IPS DF 4.7 (cell line): ENCODE measurements at regions not wholly inside any gene's neighbourhood (a gene's known extent, or its start where the extent isn't known, plus 50 kb on each side); places are given as distances from the start of the nearest gene placed in this dataset.
"Not testable (repeated sequence)": the region's sequence is repeated elsewhere in the genome, so short reads cannot be mapped to it uniquely, and the experiment has no call there.

ENCODE experiments used
- DNase-seq: peaks from one replicate; pipeline ENCODE4 v3.0.0-alpha.2; 2013; ENCODE audit warnings: low spot score; ENCODE audit errors: extremely low read depth

- DNase-seq: no peak
These were observed 361.6 kb downstream of the DLEU7 start for GRCh38 chr13:50481936-50482335.

GRCh38 chr13:50483416-50483815 lies 360.1 kb downstream of the DLEU7 start:
- DNase-seq: no peak

- no peak for DNase-seq
These were observed 358.9 kb downstream of the DLEU7 start for GRCh38 chr13:50484472-50485113.

GRCh38 chr13:50485979-50486935 lies 357.2 kb downstream of the DLEU7 start:
- DNase-seq: no peak

GRCh38 chr13:50493683-50494082 lies 349.8 kb downstream of the DLEU7 start:
- DNase-seq: no peak

GRCh38 chr13:50494138-50494537 lies 349.4 kb downstream of the DLEU7 start:
- DNase-seq: no peak

- DNase-seq: not testable (repeated sequence)
These were observed 340.3 kb downstream of the DLEU7 start for GRCh38 chr13:50503212-50503611.

- DNase-seq: no peak
These were observed 334.3 kb downstream of the DLEU7 start for GRCh38 chr13:50509167-50509566.

- DNase-seq: no peak
These were observed 333.6 kb downstream of the DLEU7 start for GRCh38 chr13:50509771-50510441.

GRCh38 chr13:50510885-50511545 lies 332.5 kb downstream of the DLEU7 start:
- not testable (repeated sequence) for DNase-seq

- DNase-seq: no peak
These were observed 331.6 kb downstream of the DLEU7 start for GRCh38 chr13:50511877-50512341.

GRCh38 chr13:50512474-50513299 lies 330.8 kb downstream of the DLEU7 start:
- DNase-seq: no peak

- no peak for DNase-seq
These were observed 330.1 kb downstream of the DLEU7 start for GRCh38 chr13:50513300-50513877.

GRCh38 chr13:50514249-50514648 lies 329.2 kb downstream of the DLEU7 start:
- no peak for DNase-seq

- no peak for DNase-seq
These were observed 325.4 kb downstream of the DLEU7 start for GRCh38 chr13:50518131-50518530.

- no peak for DNase-seq
These were observed 324.7 kb downstream of the DLEU7 start for GRCh38 chr13:50518781-50519201.

GRCh38 chr13:50519866-50520265 lies 323.6 kb downstream of the DLEU7 start:
- no peak for DNase-seq

GRCh38 chr13:50521006-50521830 lies 322.3 kb downstream of the DLEU7 start:
- no peak for DNase-seq

GRCh38 chr13:50521831-50522149 lies 321.7 kb downstream of the DLEU7 start:
- no peak for DNase-seq
